Keratinocyte (primary cell): ENCODE measurements at regions not wholly inside any gene's neighbourhood (a gene's known extent, or its start where the extent isn't known, plus 50 kb on each side); places are given as distances from the start of the nearest gene placed in this dataset.

Experiments used
- DNase-seq: peaks from one replicate; pipeline ENCODE4 v3.0.0-alpha.2; 2011; ENCODE audit warnings: low read depth, missing footprints, low spot score
- FAIRE-seq: peaks from 2 replicates; lab custom pipeline; 2011; peaks lifted over from hg19 to GRCh38; lab: Jason Lieb, UNC
- H2AFZ ChIP-seq: 2 replicates; pipeline ENCODE4 v1.6.0; 2012; ENCODE audit warnings: low read length, control low read depth, inconsistent platforms; ENCODE audit not compliant: control insufficient read depth
- H3K27ac ChIP-seq: 2 replicates; pipeline ENCODE4 v1.5.1; 2011; ENCODE audit warnings: low read length; ENCODE audit not compliant: control insufficient read depth, insufficient read depth
- H3K27me3 ChIP-seq: 3 replicates; pipeline ENCODE4 v1.6.0; 2011; ENCODE audit warnings: low read length; ENCODE audit not compliant: control insufficient read depth, insufficient read depth; ENCODE audit errors: extremely low read depth
- H3K36me3 ChIP-seq, 2 experiments: 2 replicates in 1 of 2; 3 replicates in 1 of 2; pipeline ENCODE4 v1.5.1; 2011; ENCODE audit warnings: low read length in 2 of 2, mild to moderate bottlenecking in 1 of 2; ENCODE audit not compliant: control insufficient read depth in 2 of 2, insufficient read depth in 2 of 2; ENCODE audit errors: extremely low read depth in 1 of 2
- H3K4me1 ChIP-seq: 3 replicates; pipeline ENCODE4 v1.5.1; 2011; ENCODE audit warnings: low read length; ENCODE audit not compliant: control insufficient read depth, insufficient read depth; ENCODE audit errors: extremely low read depth
- H3K4me2 ChIP-seq: 3 replicates; pipeline ENCODE4 v1.6.0; 2011; ENCODE audit warnings: low read depth, low read length; ENCODE audit not compliant: control insufficient read depth, insufficient read depth; ENCODE audit errors: extremely low read depth
- H3K4me3 ChIP-seq, 3 experiments: fragments of 200-600 bp in 1 of 3; sonication (generic) in 1 of 3; 2 replicates in 2 of 3; 3 replicates in 1 of 3; pipeline ENCODE4 v1.5.1; 2011 to 2016; ENCODE audit warnings: low read length in 3 of 3, mild to moderate bottlenecking in 3 of 3, control low read depth in 2 of 3, inconsistent platforms in 1 of 3, low read depth in 1 of 3, mixed read lengths in 1 of 3, mixed run types in 1 of 3, moderate library complexity in 1 of 3; ENCODE audit not compliant: control insufficient read depth in 2 of 3, insufficient read depth in 2 of 3; ENCODE audit errors: extremely low read depth in 1 of 3
- H3K79me2 ChIP-seq: 2 replicates; pipeline ENCODE4 v1.6.0; 2012; ENCODE audit warnings: low read length; ENCODE audit not compliant: control insufficient read depth, insufficient read depth
- H3K9ac ChIP-seq: 3 replicates; pipeline ENCODE4 v1.6.0; 2011; ENCODE audit warnings: low read length; ENCODE audit not compliant: control insufficient read depth, insufficient read depth; ENCODE audit errors: extremely low read depth
- H3K9me1 ChIP-seq: 3 replicates; pipeline ENCODE4 v1.6.0; 2011; ENCODE audit warnings: low read length; ENCODE audit not compliant: control insufficient read depth, insufficient read depth; ENCODE audit errors: extremely low read depth
- H3K9me3 ChIP-seq: 2 replicates; pipeline ENCODE4 v1.5.1; 2012; ENCODE audit warnings: low read depth, low read length; ENCODE audit not compliant: control insufficient read depth
- H4K20me1 ChIP-seq: 3 replicates; pipeline ENCODE4 v1.6.0; 2011; ENCODE audit warnings: low read length; ENCODE audit not compliant: control insufficient read depth, insufficient read depth; ENCODE audit errors: extremely low read depth
- CTCF ChIP-seq, 3 experiments: IDR thresholded peaks in 1 of 3; conservative IDR thresholded peaks in 1 of 3; optimal IDR thresholded peaks in 1 of 3; 2 replicates in 2 of 3; 3 replicates in 1 of 3; pipeline versions ENCODE3 to v1.5.1; 2011; ENCODE audit warnings: low read length in 3 of 3, mild to moderate bottlenecking in 3 of 3, moderate library complexity in 2 of 3, control low read depth in 1 of 3, inconsistent platforms in 1 of 3; ENCODE audit not compliant: insufficient read depth in 2 of 3; ENCODE audit errors: extremely low read depth in 1 of 3
- EZH2 ChIP-seq: IDR thresholded peaks from one replicate; pipeline ENCODE4 v1.6.1; 2012; ENCODE audit warnings: inconsistent platforms, mild to moderate bottlenecking, low read length, moderate library complexity
- dilution Hi-C: fragments of 300-500 bp; cut with MboI; formaldehyde crosslinking; loops from one replicate; pipeline ENCODE4 v1.7.0; 2020; ENCODE audit warnings: low sequenced_read_pairs; ENCODE audit not compliant: extremely low pct_ligation_motif_present

GRCh38 chr7:68581417-68581816, 1016.9 kb upstream of the AUTS2 start:
- no peak overlapping the region for H3K9ac ChIP-seq
- no peaks in the 10 kb centered on the region for H3K4me1 ChIP-seq
- H4K20me1 ChIP-seq: no peaks in the 10 kb centered on the region
- H3K9me3 ChIP-seq: no peaks in the 10 kb centered on the region
- no peaks in the 10 kb centered on the region for H3K36me3 ChIP-seq
- no peaks in the 10 kb centered on the region for H3K9me1 ChIP-seq
- H3K27ac ChIP-seq: no peak overlapping the region
- TF ChIP-seq CTCF (optimal IDR thresholded peaks at IDR 0.05 in 1 of 3, IDR thresholded peaks at IDR 0.05 in 1 of 3, conservative IDR thresholded peaks at IDR 0.05 in 1 of 3; ENCODE audit: extremely low read depth in 1 of 3, insufficient read depth in 2 of 3, low read length in 3 of 3) (no peak), EZH2 (no peak)
- H3K4me2 ChIP-seq: no peak overlapping the region
- dilution Hi-C loops: no loop called here
- DNase-seq (no peak), FAIRE-seq (no peak)
- no peaks in the 10 kb centered on the region for H3K27me3 ChIP-seq
- H3K4me3 ChIP-seq: no peak overlapping the region
- H3K79me2 ChIP-seq: no peaks in the 10 kb centered on the region
- no peak overlapping the region for H2AFZ ChIP-seq

- no peaks in the 10 kb centered on the region for H3K9me1 ChIP-seq
- no peak overlapping the region for H3K4me3 ChIP-seq
- no peak for FAIRE-seq
- dilution Hi-C loops: no loop called here
- TF ChIP-seq CTCF (optimal IDR thresholded peaks at IDR 0.05 in 1 of 3, IDR thresholded peaks at IDR 0.05 in 1 of 3, conservative IDR thresholded peaks at IDR 0.05 in 1 of 3; ENCODE audit: extremely low read depth in 1 of 3, insufficient read depth in 2 of 3, low read length in 3 of 3) (no peak), EZH2 (no peak)
- H3K9ac ChIP-seq: no peak overlapping the region
- no peaks in the 10 kb centered on the region for H3K4me1 ChIP-seq
- H2AFZ ChIP-seq: no peak overlapping the region
- H3K36me3 ChIP-seq: no peaks in the 10 kb centered on the region
- H3K27ac ChIP-seq: no peak overlapping the region
- no peaks in the 10 kb centered on the region for H4K20me1 ChIP-seq
- DNase-seq: no peak
- no peak overlapping the region for H3K4me2 ChIP-seq
- no peaks in the 10 kb centered on the region for H3K9me3 ChIP-seq
- H3K27me3 ChIP-seq: no peaks in the 10 kb centered on the region
- H3K79me2 ChIP-seq: no peaks in the 10 kb centered on the region
Observed at GRCh38 chr7:68587599-68587998, 1010.7 kb upstream of the AUTS2 start.
